Hepatocyte (in vitro differentiated cells): ENCODE measurements at regions not wholly inside any gene's neighbourhood (a gene's known extent, or its start where the extent isn't known, plus 50 kb on each side); places are given as distances from the start of the nearest gene placed in this dataset.

Source experiments
- DNase-seq: peaks from one replicate; pipeline ENCODE4 v3.0.0-alpha.2; 2016; ENCODE audit warnings: low spot score
- H2AFZ ChIP-seq: fragments of 200-600 bp; sonication (generic); 2 replicates; pipeline ENCODE4 v1.6.0; 2016; ENCODE audit warnings: antibody characterized with exemption, mild to moderate bottlenecking
- H3K27ac ChIP-seq: fragments of 200-600 bp; sonication (generic); 2 replicates; pipeline ENCODE4 v1.5.1; 2016; ENCODE audit warnings: mild to moderate bottlenecking
- H3K27me3 ChIP-seq: fragments of 200-600 bp; sonication (generic); 2 replicates; pipeline ENCODE4 v1.6.1; 2016
- H3K36me3 ChIP-seq: fragments of 200-600 bp; sonication (generic); replicated peaks from 2 replicates; pipeline ENCODE4 v1.5.1; 2016; ENCODE audit warnings: low read depth; ENCODE audit not compliant: insufficient read depth
- H3K4me1 ChIP-seq: fragments of 200-600 bp; sonication (generic); 2 replicates; pipeline ENCODE4 v1.5.1; 2016; ENCODE audit warnings: mild to moderate bottlenecking, moderate library complexity; ENCODE audit not compliant: insufficient read depth
- H3K4me2 ChIP-seq: fragments of 200-600 bp; sonication (generic); 2 replicates; pipeline ENCODE4 v1.6.0; 2016
- H3K4me3 ChIP-seq: fragments of 200-600 bp; sonication (generic); 2 replicates; pipeline ENCODE4 v1.5.1; 2016; ENCODE audit warnings: mild to moderate bottlenecking
- H3K79me2 ChIP-seq: fragments of 200-600 bp; sonication (generic); 2 replicates; pipeline ENCODE4 v1.6.0; 2017; ENCODE audit warnings: mild to moderate bottlenecking
- H3K9me2 ChIP-seq: fragments of 200-600 bp; sonication (generic); replicated peaks from 2 replicates; pipeline ENCODE4 v1.6.0; 2017; ENCODE audit warnings: mild to moderate bottlenecking; ENCODE audit not compliant: insufficient read depth
- H3K9me3 ChIP-seq: fragments of 200-600 bp; sonication (generic); 2 replicates; pipeline ENCODE4 v1.5.1; 2016; ENCODE audit warnings: low read depth, mild to moderate bottlenecking
- H4K20me1 ChIP-seq: fragments of 200-600 bp; sonication (generic); 2 replicates; pipeline ENCODE4 v1.6.0; 2016; ENCODE audit warnings: mild to moderate bottlenecking; ENCODE audit not compliant: insufficient read depth, poor library complexity, severe bottlenecking
- EZH2 ChIP-seq: fragments of 200-600 bp; sonication (generic); IDR thresholded peaks from 2 replicates; pipeline ENCODE4 v1.6.1; 2016; ENCODE audit warnings: antibody characterized with exemption, mild to moderate bottlenecking, borderline replicate concordance
- EZH2phosphoT487 ChIP-seq: fragments of 200-600 bp; sonication (generic); IDR thresholded peaks from one replicate; pipeline ENCODE4 v1.6.1; 2018; ENCODE audit warnings: antibody characterized with exemption, mild to moderate bottlenecking, low read depth, moderate library complexity; ENCODE audit not compliant: unreplicated experiment, severe bottlenecking
- WGBS: methylation state at CpG from one replicate; pipeline ENCODE4 v1.1.6; 2016; ENCODE audit warnings: low lambda C conversion rate; ENCODE audit errors: missing lambda C conversion rate; 5-methylcytosine and 5-hydroxymethylcytosine counted together
- TF ChIP-seq, protein P1 (sequence below): fragments of 200-600 bp; sonication (generic); IDR thresholded peaks from 2 replicates; pipeline ENCODE4 v1.5.1; 2016; ENCODE audit warnings: antibody characterized with exemption, mild to moderate bottlenecking; ENCODE audit not compliant: poor library complexity

DNA sequence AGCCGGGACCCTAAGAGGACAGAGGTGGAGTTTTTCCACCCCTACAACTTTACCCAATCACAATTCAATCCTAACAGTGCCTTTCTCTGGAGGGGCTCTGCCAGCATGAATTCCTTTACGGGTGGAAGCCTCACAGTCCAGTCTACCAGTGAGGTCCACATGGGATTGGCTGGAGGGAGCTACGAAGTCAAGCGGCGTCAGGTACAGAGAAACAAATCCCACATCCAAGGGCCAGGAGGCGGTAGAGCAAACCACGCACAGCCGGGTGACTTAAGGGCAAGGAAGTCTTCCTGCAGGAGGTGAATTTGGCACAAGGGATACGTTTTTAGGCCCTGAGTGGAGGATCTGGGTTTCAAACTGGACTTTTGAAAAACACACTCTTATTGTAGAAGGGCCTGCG is 199.6 kb downstream of the UQCRFS1 start:
- Histone ChIP-seq H3K9me3 (no peaks in the 10 kb centered on the region), H3K79me2 (no peaks in the 10 kb centered on the region), H4K20me1 (no peaks in the 10 kb centered on the region), H3K4me1 (no peaks in the 10 kb centered on the region), H3K27ac (no peak overlapping the region), H3K4me3 (no peak overlapping the region), H3K36me3 (no peaks in the 10 kb centered on the region), H3K4me2 (no peak overlapping the region), H2AFZ (no peak overlapping the region), H3K9me2 (no peaks in the 10 kb centered on the region), H3K27me3 (no peaks in the 10 kb centered on the region)
- no peak for DNase-seq
- TF ChIP-seq, protein P1, sequence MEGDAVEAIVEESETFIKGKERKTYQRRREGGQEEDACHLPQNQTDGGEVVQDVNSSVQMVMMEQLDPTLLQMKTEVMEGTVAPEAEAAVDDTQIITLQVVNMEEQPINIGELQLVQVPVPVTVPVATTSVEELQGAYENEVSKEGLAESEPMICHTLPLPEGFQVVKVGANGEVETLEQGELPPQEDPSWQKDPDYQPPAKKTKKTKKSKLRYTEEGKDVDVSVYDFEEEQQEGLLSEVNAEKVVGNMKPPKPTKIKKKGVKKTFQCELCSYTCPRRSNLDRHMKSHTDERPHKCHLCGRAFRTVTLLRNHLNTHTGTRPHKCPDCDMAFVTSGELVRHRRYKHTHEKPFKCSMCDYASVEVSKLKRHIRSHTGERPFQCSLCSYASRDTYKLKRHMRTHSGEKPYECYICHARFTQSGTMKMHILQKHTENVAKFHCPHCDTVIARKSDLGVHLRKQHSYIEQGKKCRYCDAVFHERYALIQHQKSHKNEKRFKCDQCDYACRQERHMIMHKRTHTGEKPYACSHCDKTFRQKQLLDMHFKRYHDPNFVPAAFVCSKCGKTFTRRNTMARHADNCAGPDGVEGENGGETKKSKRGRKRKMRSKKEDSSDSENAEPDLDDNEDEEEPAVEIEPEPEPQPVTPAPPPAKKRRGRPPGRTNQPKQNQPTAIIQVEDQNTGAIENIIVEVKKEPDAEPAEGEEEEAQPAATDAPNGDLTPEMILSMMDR = no peak
- no peak for TF ChIP-seq EZH2
- TF ChIP-seq EZH2phosphoT487 = no peak
- WGBS = 69% methylated on average over 10 of the region's 10 CpGs

DNA sequence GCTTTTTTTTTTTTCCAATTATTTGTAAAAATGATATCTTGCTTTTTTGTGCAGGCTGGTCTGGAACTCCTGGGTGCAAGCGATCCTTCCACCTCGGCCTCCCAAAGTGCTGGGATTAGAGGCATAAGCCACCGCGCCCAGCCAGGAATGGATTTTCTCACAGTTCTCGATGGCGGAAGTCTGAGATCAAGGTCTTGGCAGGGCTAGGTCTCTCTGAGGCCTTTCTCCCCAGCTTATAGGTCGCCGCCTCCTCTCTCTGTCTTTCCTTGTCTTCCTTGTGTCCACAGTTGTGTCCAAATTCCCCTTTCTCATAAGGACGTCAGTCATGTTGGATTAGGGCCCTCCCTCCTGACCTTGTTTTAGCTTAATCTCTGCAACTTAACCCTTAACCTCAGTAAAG is 200.5 kb downstream of the UQCRFS1 start:
- H3K27ac ChIP-seq = no peak overlapping the region
- no peak overlapping the region for H2AFZ ChIP-seq
- no peaks in the 10 kb centered on the region for H3K36me3 ChIP-seq
- no peak for DNase-seq
- no peaks in the 10 kb centered on the region for H3K9me2 ChIP-seq
- H3K4me2 ChIP-seq = no peak overlapping the region
- TF ChIP-seq, protein P1 = no peak
- TF ChIP-seq EZH2 (no peak), EZH2phosphoT487 (no peak)
- H3K4me1 ChIP-seq = no peaks in the 10 kb centered on the region
- 79% methylated on average over 9 of the region's 9 CpGs for WGBS
- no peaks in the 10 kb centered on the region for H3K79me2 ChIP-seq
- no peak overlapping the region for H3K4me3 ChIP-seq
- H4K20me1 ChIP-seq = no peaks in the 10 kb centered on the region
- H3K27me3 ChIP-seq = no peaks in the 10 kb centered on the region
- H3K9me3 ChIP-seq = no peaks in the 10 kb centered on the region

DNA sequence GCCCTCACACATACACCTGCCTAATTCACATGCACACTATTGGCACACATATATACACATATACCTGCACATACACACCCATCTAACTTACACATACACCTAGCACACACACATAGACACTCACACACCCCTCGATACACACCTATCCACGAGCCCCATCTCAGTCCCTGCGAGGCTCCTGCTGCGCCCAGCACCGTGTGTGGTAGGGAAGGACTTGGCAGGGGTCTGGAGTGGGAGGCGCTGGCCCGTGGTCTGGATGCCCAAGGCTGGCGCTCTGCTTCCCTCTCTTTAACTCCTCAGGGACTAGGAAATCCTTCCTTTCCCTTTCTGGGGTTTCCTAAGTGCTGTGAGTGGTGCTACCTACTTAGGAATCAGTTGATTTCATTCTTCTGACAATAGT is 202.7 kb downstream of the UQCRFS1 start:
- no peak overlapping the region for H3K27ac ChIP-seq
- 88% methylated on average over 8 of the region's 8 CpGs for WGBS
- no peak overlapping the region for H3K4me2 ChIP-seq
- no peaks in the 10 kb centered on the region for H3K9me3 ChIP-seq
- no peaks in the 10 kb centered on the region for H3K36me3 ChIP-seq
- no peak for TF ChIP-seq EZH2phosphoT487
- TF ChIP-seq, protein P1 = no peak
- no peak for TF ChIP-seq EZH2
- H3K4me1 ChIP-seq = no peaks in the 10 kb centered on the region
- DNase-seq = no peak
- no peaks in the 10 kb centered on the region for H4K20me1 ChIP-seq
- H2AFZ ChIP-seq = no peak overlapping the region
- no peak overlapping the region for H3K4me3 ChIP-seq
- H3K79me2 ChIP-seq = no peaks in the 10 kb centered on the region
- no peaks in the 10 kb centered on the region for H3K27me3 ChIP-seq
- no peaks in the 10 kb centered on the region for H3K9me2 ChIP-seq
